ENCODE measurements at regions not wholly inside any gene's neighbourhood (a gene's known extent, or its start where the extent isn't known, plus 50 kb on each side); places are given as distances from the start of the nearest gene placed in this dataset.
"Not testable (repeated sequence)": the region's sequence is repeated elsewhere in the genome, so short reads cannot be mapped to it uniquely, and the experiment has no call there.

DNA sequence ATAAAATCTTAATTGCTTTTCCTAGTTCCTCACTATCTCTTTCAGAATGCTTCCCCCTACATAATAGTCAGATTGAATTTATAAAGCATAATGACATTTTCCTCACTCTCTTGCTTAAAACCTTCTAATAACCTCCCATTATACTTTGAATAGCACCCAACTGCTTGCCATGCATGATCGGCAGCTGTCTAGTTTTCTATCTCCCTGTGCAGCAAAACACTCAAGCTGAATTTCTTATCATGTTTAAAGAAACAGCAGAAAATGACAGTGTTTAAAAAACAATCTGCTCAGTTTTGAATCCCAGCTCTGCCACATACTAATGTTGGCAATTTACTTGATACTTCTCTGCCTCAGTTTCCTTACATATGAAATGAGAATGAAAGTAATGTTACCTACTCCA lies 947.1 kb upstream of the HS3ST1 start:
- H3K4me3 ChIP-seq (ENCODE audit: low read length): no peak overlapping the region
- DNase-seq (ENCODE audit: low read depth): no peak
- TF ChIP-seq, protein P1, sequence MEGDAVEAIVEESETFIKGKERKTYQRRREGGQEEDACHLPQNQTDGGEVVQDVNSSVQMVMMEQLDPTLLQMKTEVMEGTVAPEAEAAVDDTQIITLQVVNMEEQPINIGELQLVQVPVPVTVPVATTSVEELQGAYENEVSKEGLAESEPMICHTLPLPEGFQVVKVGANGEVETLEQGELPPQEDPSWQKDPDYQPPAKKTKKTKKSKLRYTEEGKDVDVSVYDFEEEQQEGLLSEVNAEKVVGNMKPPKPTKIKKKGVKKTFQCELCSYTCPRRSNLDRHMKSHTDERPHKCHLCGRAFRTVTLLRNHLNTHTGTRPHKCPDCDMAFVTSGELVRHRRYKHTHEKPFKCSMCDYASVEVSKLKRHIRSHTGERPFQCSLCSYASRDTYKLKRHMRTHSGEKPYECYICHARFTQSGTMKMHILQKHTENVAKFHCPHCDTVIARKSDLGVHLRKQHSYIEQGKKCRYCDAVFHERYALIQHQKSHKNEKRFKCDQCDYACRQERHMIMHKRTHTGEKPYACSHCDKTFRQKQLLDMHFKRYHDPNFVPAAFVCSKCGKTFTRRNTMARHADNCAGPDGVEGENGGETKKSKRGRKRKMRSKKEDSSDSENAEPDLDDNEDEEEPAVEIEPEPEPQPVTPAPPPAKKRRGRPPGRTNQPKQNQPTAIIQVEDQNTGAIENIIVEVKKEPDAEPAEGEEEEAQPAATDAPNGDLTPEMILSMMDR (conservative IDR thresholded peaks at IDR 0.05; ENCODE audit: low read depth, low read length): no peak

- DNase-seq (ENCODE audit: low read depth); H3K4me3 ChIP-seq (ENCODE audit: low read length): not testable (repeated sequence)
Observed at GRCh38 chr4:12365869-12366268, 937.2 kb upstream of the HS3ST1 start.

GRCh38 chr4:12360391-12360790 lies 931.7 kb upstream of the HS3ST1 start:
- DNase-seq (ENCODE audit: low read depth): no peak
- no peak overlapping the region for H3K4me3 ChIP-seq (ENCODE audit: low read length)
- TF ChIP-seq, protein P1 (conservative IDR thresholded peaks at IDR 0.05; ENCODE audit: low read depth, low read length): no peak

- H3K4me3 ChIP-seq (ENCODE audit: low read length): no peak overlapping the region
- TF ChIP-seq, protein P1 (conservative IDR thresholded peaks at IDR 0.05; ENCODE audit: low read depth, low read length): no peak
- no peak for DNase-seq (ENCODE audit: low read depth)
Observed at GRCh38 chr4:12359420-12359819, 930.7 kb upstream of the HS3ST1 start.

GRCh38 chr4:12333083-12333482 lies 904.4 kb upstream of the HS3ST1 start:
- DNase-seq (ENCODE audit: low read depth); H3K4me3 ChIP-seq (ENCODE audit: low read length): not testable (repeated sequence)

DNA sequence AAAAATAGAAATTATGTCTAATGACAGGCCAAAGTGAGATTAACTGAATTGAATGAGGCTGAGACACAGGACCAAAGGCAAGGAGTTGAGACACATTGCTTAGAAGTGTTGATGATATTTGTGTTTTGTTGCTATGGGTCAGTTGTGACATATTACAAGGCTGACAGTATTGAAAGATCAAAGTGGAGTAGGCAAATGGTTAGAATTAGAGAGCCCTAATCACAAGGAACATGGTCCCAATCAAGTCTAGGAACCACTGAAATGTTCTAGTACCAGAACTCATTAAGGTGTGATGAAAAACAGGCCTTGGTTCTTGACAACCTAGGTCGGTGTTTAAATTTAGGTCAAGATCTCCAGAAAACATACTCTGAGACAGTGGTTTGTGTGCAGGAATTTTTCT lies 896.3 kb upstream of the HS3ST1 start:
- H3K4me3 ChIP-seq (ENCODE audit: low read length): no peak overlapping the region
- DNase-seq (ENCODE audit: low read depth): no peak
- TF ChIP-seq, protein P1 (conservative IDR thresholded peaks at IDR 0.05; ENCODE audit: low read depth, low read length): no peak

- DNase-seq (ENCODE audit: low read depth): no peak
- H3K4me3 ChIP-seq (ENCODE audit: low read length): no peak overlapping the region
- TF ChIP-seq, protein P1 (conservative IDR thresholded peaks at IDR 0.05; ENCODE audit: low read depth, low read length): no peak
Observed at GRCh38 chr4:12319765-12320164, 891.1 kb upstream of the HS3ST1 start.

- no peak overlapping the region for H3K4me3 ChIP-seq (ENCODE audit: low read length)
- no peak for DNase-seq (ENCODE audit: low read depth)
- TF ChIP-seq, protein P1 (conservative IDR thresholded peaks at IDR 0.05; ENCODE audit: low read depth, low read length): no peak
Observed at GRCh38 chr4:12304905-12305304, 876.2 kb upstream of the HS3ST1 start.

All from retinal pigment epithelial cell (primary cell).